Epithelial cell of esophagus (primary cell): ENCODE measurements at regions not wholly inside any gene's neighbourhood (a gene's known extent, or its start where the extent isn't known, plus 50 kb on each side); places are given as distances from the start of the nearest gene placed in this dataset.

Experiments used
- DNase-seq: peaks from one replicate; pipeline ENCODE4 v3.0.0; 2010; ENCODE audit warnings: low read depth
- H3K4me3 ChIP-seq: 2 replicates; pipeline ENCODE4 v1.5.1; 2011; ENCODE audit warnings: mild to moderate bottlenecking, low read length, control low read depth
- TF ChIP-seq, protein P1 (sequence below): IDR thresholded peaks from 2 replicates; pipeline ENCODE4 v1.5.1; 2011; ENCODE audit warnings: low read depth, mild to moderate bottlenecking, low read length, control low read depth, inconsistent platforms; ENCODE audit not compliant: insufficient read depth; ENCODE audit errors: missing control alignments

DNA sequence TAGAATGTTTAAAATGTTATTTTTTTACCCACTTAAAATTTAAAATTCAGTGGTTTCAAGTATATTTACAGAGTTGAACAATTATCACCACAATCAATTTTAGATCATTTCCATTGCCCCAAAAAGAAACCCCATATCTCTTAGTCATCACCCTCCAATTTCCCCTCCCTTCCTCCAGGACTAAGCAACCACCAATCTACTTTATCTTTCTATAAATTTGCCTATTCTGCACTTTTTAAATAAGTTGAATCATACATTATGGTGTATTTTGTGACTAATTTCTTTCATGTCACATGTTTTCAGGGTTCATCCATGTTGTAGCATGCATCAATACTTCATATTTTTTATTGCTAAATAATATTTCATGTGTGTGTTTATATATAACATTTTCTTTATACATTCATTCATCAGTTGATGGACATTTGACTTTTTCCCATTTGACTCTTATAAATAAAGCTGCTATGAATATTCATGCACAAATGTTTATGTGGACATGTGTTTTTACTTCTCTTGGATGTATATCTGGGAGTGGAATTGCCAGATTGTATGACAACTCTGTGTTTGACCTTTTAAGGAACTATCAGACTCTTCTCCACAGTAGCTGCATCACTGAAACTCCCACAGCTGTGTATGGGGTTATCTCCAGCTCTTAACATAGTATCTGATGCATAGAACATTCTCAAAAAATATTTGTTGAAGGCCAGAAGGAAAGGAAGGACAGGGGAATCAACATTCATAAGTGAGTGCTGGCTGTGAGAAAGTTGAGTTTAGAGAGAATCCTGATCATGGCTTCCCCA lies 107.8 kb upstream of the OXGR1 start:
- H3K4me3 ChIP-seq, result no peak overlapping the region

DNA sequence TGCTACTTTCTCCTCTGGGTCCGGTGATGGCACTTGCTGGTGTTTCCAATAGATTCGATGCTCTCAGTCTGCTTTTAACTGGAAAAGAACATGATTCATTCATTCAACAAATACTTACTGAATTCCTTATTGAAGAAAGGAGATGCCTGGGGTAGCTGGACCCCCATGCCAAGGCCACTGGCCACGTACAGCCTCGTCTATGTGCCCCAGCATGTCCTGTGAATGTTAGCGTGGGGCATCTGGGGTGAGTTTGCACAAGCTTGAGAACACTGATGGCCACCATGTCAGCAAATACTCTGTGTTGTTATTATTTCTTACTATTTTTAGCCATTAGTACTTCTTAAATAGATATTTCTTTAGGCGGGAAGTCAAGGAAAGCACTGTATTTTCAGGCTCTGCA lies 112.0 kb upstream of the OXGR1 start:
- TF ChIP-seq, protein P1, sequence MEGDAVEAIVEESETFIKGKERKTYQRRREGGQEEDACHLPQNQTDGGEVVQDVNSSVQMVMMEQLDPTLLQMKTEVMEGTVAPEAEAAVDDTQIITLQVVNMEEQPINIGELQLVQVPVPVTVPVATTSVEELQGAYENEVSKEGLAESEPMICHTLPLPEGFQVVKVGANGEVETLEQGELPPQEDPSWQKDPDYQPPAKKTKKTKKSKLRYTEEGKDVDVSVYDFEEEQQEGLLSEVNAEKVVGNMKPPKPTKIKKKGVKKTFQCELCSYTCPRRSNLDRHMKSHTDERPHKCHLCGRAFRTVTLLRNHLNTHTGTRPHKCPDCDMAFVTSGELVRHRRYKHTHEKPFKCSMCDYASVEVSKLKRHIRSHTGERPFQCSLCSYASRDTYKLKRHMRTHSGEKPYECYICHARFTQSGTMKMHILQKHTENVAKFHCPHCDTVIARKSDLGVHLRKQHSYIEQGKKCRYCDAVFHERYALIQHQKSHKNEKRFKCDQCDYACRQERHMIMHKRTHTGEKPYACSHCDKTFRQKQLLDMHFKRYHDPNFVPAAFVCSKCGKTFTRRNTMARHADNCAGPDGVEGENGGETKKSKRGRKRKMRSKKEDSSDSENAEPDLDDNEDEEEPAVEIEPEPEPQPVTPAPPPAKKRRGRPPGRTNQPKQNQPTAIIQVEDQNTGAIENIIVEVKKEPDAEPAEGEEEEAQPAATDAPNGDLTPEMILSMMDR, result no peak
- no peak for DNase-seq
- H3K4me3 ChIP-seq, result no peak overlapping the region

More for the DNA sequence above, 107.8 kb upstream of the OXGR1 start:
- TF ChIP-seq, protein P1, result no peak
- no peak for DNase-seq

DNA sequence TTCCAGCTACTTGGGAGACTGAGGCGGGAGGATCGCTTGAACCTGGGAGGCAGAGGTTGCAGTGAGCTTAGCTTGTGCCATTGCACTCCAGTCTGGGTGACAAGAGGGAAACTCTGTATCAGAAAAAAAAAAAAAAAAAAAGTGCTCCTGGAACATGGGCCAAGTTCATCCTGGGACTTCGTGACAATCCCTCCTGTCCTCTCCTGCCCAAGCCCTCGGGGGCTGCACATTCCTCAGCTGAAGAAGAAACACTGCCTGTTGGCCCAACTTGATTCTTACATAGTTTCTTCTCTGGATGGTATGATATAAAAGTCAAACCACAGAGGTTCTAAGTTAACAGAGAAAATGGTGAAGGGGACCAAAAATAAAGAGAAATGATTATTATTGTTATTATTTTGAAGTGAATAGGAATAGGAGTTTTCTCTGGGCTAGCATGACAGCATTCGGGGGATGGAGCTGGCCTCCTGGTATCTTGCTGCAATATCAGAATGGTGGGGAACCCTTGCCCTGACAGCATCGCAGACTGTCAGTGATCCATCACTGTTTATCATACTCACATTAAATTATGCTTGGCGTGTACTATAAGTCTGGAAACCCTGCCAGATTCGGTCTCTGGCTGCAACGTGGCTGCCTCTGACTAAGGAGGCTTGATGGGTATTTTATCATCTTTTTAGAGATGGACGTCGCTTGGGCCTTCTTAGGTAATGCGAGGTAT lies 113.7 kb upstream of the OXGR1 start:
- H3K4me3 ChIP-seq, result no peak overlapping the region
- TF ChIP-seq, protein P1, result no peak
- DNase-seq, result no peak

DNA sequence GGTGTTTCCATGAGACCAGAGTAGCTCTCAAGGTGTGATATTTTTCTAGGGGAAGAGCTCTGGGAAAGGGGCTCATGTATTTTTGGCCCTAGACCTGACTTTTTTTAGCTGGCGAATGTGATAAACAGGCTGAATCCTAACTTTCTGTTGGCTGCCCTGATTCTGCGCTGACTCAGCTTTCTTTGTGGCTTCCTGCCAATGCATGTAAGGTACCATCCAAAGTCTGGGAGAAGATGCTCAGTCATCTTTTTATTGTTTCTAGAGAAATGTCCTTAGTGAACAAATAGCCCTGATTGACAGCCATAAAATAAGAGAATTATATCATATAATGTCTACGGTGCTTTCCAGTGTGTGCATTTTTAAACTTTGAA lies 113.6 kb upstream of the MBNL2 start:
- no peak overlapping the region for H3K4me3 ChIP-seq
- TF ChIP-seq, protein P1, result no peak

DNA sequence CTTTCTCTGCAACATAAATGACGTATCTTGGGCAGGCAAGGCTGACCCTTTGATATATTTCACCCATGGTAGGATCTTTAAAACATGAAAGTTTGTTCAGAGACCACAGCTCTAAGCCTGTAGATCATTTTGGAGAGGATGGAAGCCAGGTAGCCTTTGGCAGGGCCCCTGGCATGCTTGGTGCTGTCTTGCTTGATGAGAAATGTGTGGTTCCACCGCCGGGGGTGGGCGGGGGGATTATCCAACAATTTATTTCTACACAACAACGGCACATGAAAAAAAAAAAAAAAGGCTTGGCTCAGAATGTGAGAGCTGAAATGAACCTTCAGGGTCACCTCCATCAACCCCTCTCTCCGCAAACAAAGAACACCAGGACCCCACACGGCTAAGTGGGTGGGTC lies 112.9 kb upstream of the MBNL2 start:
- H3K4me3 ChIP-seq, result no peak overlapping the region
- no peak for DNase-seq
- TF ChIP-seq, protein P1, result no peak

More for the DNA sequence above, 113.6 kb upstream of the MBNL2 start:
- DNase-seq, result peak; percentile 13

DNA sequence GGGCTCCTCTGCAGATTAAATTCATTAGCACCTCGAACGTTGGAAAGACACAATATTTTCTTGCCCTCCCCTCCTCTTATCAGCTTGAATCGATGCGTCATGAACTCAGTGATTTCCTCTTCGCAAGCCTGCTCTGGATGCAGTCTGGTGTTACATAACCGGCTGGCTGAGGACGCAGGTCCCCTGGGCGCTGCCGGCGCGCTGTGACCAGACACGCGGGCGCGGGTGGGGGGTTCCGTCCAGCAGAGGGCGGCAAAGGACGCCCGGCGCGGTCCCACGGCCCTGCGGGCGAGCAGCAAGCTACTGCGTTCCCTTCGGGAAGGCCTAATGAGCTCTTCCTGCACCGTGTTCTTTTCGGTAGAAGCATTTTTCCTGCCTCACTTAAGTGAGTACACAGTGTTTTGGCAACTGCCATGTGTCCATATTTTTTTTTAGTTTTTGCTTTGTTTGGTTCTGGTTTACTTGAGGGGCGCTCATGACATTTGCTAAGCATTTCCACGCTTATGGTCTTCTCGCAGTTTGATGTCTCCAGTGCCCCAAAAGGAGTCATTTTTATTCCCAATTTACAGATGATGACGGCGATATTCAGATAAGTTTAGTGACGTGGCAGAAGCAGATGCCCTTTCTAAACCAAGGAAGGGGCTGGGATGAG lies 112.2 kb upstream of the MBNL2 start:
- peak; percentile 90 for DNase-seq
- TF ChIP-seq, protein P1, result peak; percentile 66
- H3K4me3 ChIP-seq, result no peak overlapping the region

DNA sequence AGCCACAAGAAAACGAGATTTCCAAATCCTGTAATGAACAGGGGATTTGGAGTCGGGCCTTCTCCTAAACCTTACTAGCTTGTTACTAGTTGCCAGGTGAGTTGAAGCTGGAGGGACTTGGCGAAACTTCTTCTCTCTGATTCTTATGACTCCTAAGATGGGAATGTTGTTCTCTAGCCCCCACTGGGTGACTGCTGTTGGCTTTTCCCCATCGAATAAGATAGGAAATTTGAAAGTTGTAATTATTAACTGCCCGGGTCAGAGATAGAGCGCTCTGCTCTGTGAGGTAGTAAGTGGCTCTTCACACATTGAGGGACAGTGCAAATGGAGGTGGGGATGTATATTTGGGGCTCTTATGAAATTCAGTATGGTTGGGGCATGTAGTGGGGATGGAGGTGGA lies 111.2 kb upstream of the MBNL2 start:
- TF ChIP-seq, protein P1, result no peak

More for the DNA sequence above, 111.2 kb upstream of the MBNL2 start:
- DNase-seq, result no peak
- no peak overlapping the region for H3K4me3 ChIP-seq
